Right hindlimb (tissue), 1 donor: ENCODE measurements at regions not wholly inside any gene's neighbourhood (a gene's known extent, or its start where the extent isn't known, plus 50 kb on each side); places are given as distances from the start of the nearest gene placed in this dataset.

Experiments
- DNase-seq: peaks from one replicate; pipeline ENCODE4 v3.0.0-alpha.2; 2018

- DNase-seq = no peak
Measured at GRCh38 chr17:34113089-34113488, 142.0 kb upstream of the CCL2 start.

GRCh38 chr17:34114174-34114573 is 140.9 kb upstream of the CCL2 start:
- no peak for DNase-seq

- DNase-seq = no peak
Measured at GRCh38 chr17:34116306-34116705, 138.8 kb upstream of the CCL2 start.

- no peak for DNase-seq
Measured at GRCh38 chr17:34117332-34117731, 137.8 kb upstream of the CCL2 start.

GRCh38 chr17:34117811-34118210 is 137.3 kb upstream of the CCL2 start:
- no peak for DNase-seq

GRCh38 chr17:34118564-34118963 is 136.5 kb upstream of the CCL2 start:
- no peak for DNase-seq

GRCh38 chr17:34121311-34121710 is 133.8 kb upstream of the CCL2 start:
- DNase-seq = no peak

- DNase-seq = no peak
Measured at GRCh38 chr17:34122515-34122914, 132.6 kb upstream of the CCL2 start.

GRCh38 chr17:34125010-34125409 is 130.1 kb upstream of the CCL2 start:
- DNase-seq = no peak

GRCh38 chr17:34125921-34126320 is 129.2 kb upstream of the CCL2 start:
- no peak for DNase-seq

GRCh38 chr17:34126496-34126895 is 128.6 kb upstream of the CCL2 start:
- DNase-seq = no peak

- no peak for DNase-seq
Measured at GRCh38 chr17:34126965-34127364, 128.1 kb upstream of the CCL2 start.

- no peak for DNase-seq
Measured at GRCh38 chr17:34130544-34130943, 124.5 kb upstream of the CCL2 start.

- no peak for DNase-seq
Measured at GRCh38 chr17:34131386-34131785, 123.7 kb upstream of the CCL2 start.

- DNase-seq = no peak
Measured at GRCh38 chr17:34133350-34133749, 121.7 kb upstream of the CCL2 start.

- no peak for DNase-seq
Measured at GRCh38 chr17:34135841-34136240, 119.2 kb upstream of the CCL2 start.

- DNase-seq = no peak
Measured at GRCh38 chr17:34140006-34140405, 115.1 kb upstream of the CCL2 start.

GRCh38 chr17:34141590-34141989 is 113.5 kb upstream of the CCL2 start:
- DNase-seq = no peak

GRCh38 chr17:34143430-34143829 is 111.7 kb upstream of the CCL2 start:
- no peak for DNase-seq

- no peak for DNase-seq
Measured at GRCh38 chr17:34146440-34147043, 108.5 kb upstream of the CCL2 start.

- DNase-seq = no peak
Measured at GRCh38 chr17:34151102-34151501, 104.0 kb upstream of the CCL2 start.

GRCh38 chr17:34153991-34154390 is 101.1 kb upstream of the CCL2 start:
- no peak for DNase-seq

GRCh38 chr17:34154961-34155730 is 99.9 kb upstream of the CCL2 start:
- peak; percentile 70 for DNase-seq

GRCh38 chr17:34155947-34156346 is 99.1 kb upstream of the CCL2 start:
- DNase-seq = no peak

- DNase-seq = no peak
Measured at GRCh38 chr17:34156401-34156740, 98.7 kb upstream of the CCL2 start.
